ENCODE measurements at regions not wholly inside any gene's neighbourhood (a gene's known extent, or its start where the extent isn't known, plus 50 kb on each side); places are given as distances from the start of the nearest gene placed in this dataset.

DNA sequence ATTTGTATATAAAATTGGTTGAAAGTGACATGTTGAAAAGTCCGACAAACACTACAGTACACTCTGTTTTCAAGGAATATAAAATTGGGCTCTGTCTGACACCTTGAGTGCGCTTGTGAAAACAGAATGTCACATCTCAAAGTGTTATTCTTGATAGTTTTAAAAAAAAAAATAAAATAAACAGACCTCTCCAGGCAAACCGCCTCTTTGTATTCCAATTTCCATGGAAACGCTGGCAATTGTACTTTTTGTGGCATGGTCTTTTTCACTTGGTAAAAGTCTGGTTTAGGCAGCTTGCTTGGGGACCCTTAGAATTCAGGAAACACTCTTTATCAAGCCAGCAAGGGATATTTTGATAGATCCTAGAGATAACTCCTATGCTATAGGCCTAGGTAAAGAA, 302.5 kb downstream of the RAB28 start:
- TF ChIP-seq, protein P1, sequence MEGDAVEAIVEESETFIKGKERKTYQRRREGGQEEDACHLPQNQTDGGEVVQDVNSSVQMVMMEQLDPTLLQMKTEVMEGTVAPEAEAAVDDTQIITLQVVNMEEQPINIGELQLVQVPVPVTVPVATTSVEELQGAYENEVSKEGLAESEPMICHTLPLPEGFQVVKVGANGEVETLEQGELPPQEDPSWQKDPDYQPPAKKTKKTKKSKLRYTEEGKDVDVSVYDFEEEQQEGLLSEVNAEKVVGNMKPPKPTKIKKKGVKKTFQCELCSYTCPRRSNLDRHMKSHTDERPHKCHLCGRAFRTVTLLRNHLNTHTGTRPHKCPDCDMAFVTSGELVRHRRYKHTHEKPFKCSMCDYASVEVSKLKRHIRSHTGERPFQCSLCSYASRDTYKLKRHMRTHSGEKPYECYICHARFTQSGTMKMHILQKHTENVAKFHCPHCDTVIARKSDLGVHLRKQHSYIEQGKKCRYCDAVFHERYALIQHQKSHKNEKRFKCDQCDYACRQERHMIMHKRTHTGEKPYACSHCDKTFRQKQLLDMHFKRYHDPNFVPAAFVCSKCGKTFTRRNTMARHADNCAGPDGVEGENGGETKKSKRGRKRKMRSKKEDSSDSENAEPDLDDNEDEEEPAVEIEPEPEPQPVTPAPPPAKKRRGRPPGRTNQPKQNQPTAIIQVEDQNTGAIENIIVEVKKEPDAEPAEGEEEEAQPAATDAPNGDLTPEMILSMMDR (IDR thresholded peaks at IDR 0.05) = no peak
- TF ChIP-seq POLR2A (IDR thresholded peaks at IDR 0.05) = no peak

Measured in right lobe of liver (tissue), 4 donors.